Fibroblast of skin of left biceps (primary cell): ENCODE measurements at regions not wholly inside any gene's neighbourhood (a gene's known extent, or its start where the extent isn't known, plus 50 kb on each side); places are given as distances from the start of the nearest gene placed in this dataset.

Experiments
- DNase-seq, 2 experiments: peaks; one replicate each; pipeline ENCODE4 v3.0.0-alpha.2; 2013; ENCODE audit warnings: low read depth in 2 of 2

GRCh38 chr5:67702008-67702407 lies 505.4 kb upstream of the CD180 start:
- no peak for DNase-seq

GRCh38 chr5:67699560-67699959 lies 503.0 kb upstream of the CD180 start:
- no peak for DNase-seq

- no peak for DNase-seq
These were observed 499.8 kb upstream of the CD180 start for GRCh38 chr5:67696446-67696845.

- DNase-seq: no peak
These were observed 498.8 kb upstream of the CD180 start for GRCh38 chr5:67695369-67695768.

GRCh38 chr5:67694810-67695191 lies 498.2 kb upstream of the CD180 start:
- no peak for DNase-seq

GRCh38 chr5:67693956-67694809 lies 497.6 kb upstream of the CD180 start:
- DNase-seq: peak in 1 of 2 experiments; percentile 3

- no peak for DNase-seq
These were observed 490.1 kb upstream of the CD180 start for GRCh38 chr5:67686746-67687145.

- no peak for DNase-seq
These were observed 485.1 kb upstream of the CD180 start for GRCh38 chr5:67681703-67682102.

- DNase-seq: peak; percentile 11 to 17
These were observed 483.5 kb upstream of the CD180 start for GRCh38 chr5:67680099-67680498.

- no peak for DNase-seq
These were observed 482.7 kb upstream of the CD180 start for GRCh38 chr5:67679184-67679841.

GRCh38 chr5:67678594-67678993 lies 482.0 kb upstream of the CD180 start:
- DNase-seq: no peak

- no peak for DNase-seq
These were observed 480.9 kb upstream of the CD180 start for GRCh38 chr5:67677422-67677970.

- no peak for DNase-seq
These were observed 480.3 kb upstream of the CD180 start for GRCh38 chr5:67676863-67677262.

GRCh38 chr5:67674159-67674655 lies 477.6 kb upstream of the CD180 start:
- no peak for DNase-seq

GRCh38 chr5:67673618-67674017 lies 477.0 kb upstream of the CD180 start:
- DNase-seq: no peak

GRCh38 chr5:67673180-67673579 lies 476.6 kb upstream of the CD180 start:
- DNase-seq: no peak

GRCh38 chr5:67672636-67673035 lies 476.0 kb upstream of the CD180 start:
- no peak for DNase-seq

GRCh38 chr5:67669916-67670315 lies 473.3 kb upstream of the CD180 start:
- no peak for DNase-seq

GRCh38 chr5:67660149-67660548 lies 463.6 kb upstream of the CD180 start:
- no peak for DNase-seq

- no peak for DNase-seq
These were observed 462.7 kb upstream of the CD180 start for GRCh38 chr5:67659288-67659687.

GRCh38 chr5:67657055-67657454 lies 460.5 kb upstream of the CD180 start:
- DNase-seq: no peak

GRCh38 chr5:67652201-67652600 lies 455.6 kb upstream of the CD180 start:
- no peak for DNase-seq

GRCh38 chr5:67651180-67651579 lies 454.6 kb upstream of the CD180 start:
- no peak for DNase-seq
